Lung (tissue), 11 donors: ENCODE measurements at regions not wholly inside any gene's neighbourhood (a gene's known extent, or its start where the extent isn't known, plus 50 kb on each side); places are given as distances from the start of the nearest gene placed in this dataset.
A peak's percentile ranks its signal among the peaks of the same experiment; 100 is the strongest.

ENCODE experiments used
- ATAC-seq: fragments of 200-7000 bp; cut with Tn5 transposase; one replicate; pipeline ENCODE4 v1.9.1; 2020; ENCODE audit warnings: moderate number of reproducible peaks; ENCODE audit not compliant: insufficient read depth, low FRiP score
- DNase-seq, 3 donors: peaks; one replicate each; pipeline ENCODE4 v3.0.0-alpha.2; 2013 to 2017
- H3K27ac ChIP-seq, 2 donors: one replicate each; pipeline ENCODE4 v1.5.1; 2013; ENCODE audit warnings: mild to moderate bottlenecking in 2 of 2, moderate library complexity in 2 of 2, control low read depth in 1 of 2, inconsistent platforms in 1 of 2, low read depth in 1 of 2, low read length in 1 of 2
- H3K27me3 ChIP-seq, 3 donors: one replicate each; pipeline ENCODE4 v1.5.1; 2013; ENCODE audit warnings: low read length in 2 of 3; ENCODE audit not compliant: control insufficient read depth in 3 of 3, insufficient read depth in 3 of 3
- H3K36me3 ChIP-seq, 4 donors: one replicate each; pipeline ENCODE4 v1.5.1; 2013; ENCODE audit warnings: low read length in 4 of 4, mild to moderate bottlenecking in 1 of 4, moderate library complexity in 1 of 4; ENCODE audit not compliant: control insufficient read depth in 4 of 4, insufficient read depth in 4 of 4
- H3K4me1 ChIP-seq, 5 donors: one replicate each; pipeline ENCODE4 v1.5.1; 2013; ENCODE audit warnings: low read length in 5 of 5, mild to moderate bottlenecking in 2 of 5, moderate library complexity in 1 of 5; ENCODE audit not compliant: control insufficient read depth in 5 of 5, insufficient read depth in 5 of 5
- H3K4me3 ChIP-seq: one replicate; pipeline ENCODE4 v1.5.1; 2013; ENCODE audit warnings: mild to moderate bottlenecking, control low read depth, moderate library complexity
- H3K9ac ChIP-seq, 2 donors: one replicate each; pipeline ENCODE4 v1.5.1; 2013; ENCODE audit warnings: low read length in 2 of 2, control low read depth in 1 of 2; ENCODE audit not compliant: insufficient read depth in 1 of 2
- H3K9me3 ChIP-seq, 4 donors: one replicate each; pipeline ENCODE4 v1.5.1; 2013; ENCODE audit warnings: low read length in 3 of 4, mild to moderate bottlenecking in 1 of 4, moderate library complexity in 1 of 4; ENCODE audit not compliant: control insufficient read depth in 4 of 4, insufficient read depth in 3 of 4
- CTCF ChIP-seq: IDR thresholded peaks from 2 replicates; pipeline ENCODE4 v1.5.1; 2012; ENCODE audit warnings: mild to moderate bottlenecking; ENCODE audit errors: control extremely low read depth, extremely low read depth
- WGBS, 2 donors: extraction: QIAGEN DNeasy Blood & Tissue Kit; methylation state at CpG; one replicate each; pipeline ENCODE4 v1.1.7; 2013; 5-methylcytosine and 5-hydroxymethylcytosine counted together
- donor health status: control.
- donor health status: control.
- donor health status: Bipolar disorder and iron deficiency.
- donor health status: healthy.
- donor health status: DM: yes; HTN: yes; CAD: no.

DNA sequence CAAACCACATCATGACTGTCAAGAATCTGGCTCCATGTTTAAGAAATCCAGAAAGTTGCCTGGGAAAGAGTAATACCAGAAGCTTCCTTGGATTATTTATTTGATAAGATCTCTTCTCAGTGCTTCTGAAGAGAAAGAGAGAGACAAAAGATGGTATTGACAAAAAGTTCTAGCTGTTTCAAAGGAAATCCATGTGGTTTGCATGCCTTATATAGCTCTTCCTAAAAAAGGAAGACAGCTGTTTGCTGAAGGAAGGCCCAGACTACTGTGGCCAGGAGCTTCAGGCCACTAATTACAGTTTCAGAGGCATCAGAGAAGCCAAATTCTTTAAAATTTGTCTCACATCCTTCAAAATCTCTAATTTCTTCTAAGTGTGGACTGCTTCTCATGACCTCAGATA is 565.2 kb upstream of the SLIT2 start:
- ATAC-seq (no peak), DNase-seq (no peak)
- H3K27me3 ChIP-seq: no peaks in the 10 kb centered on the region
- peaks cover 0 to 6% (median 5%) of the 10 kb centered on the region in 5 donors for H3K4me1 ChIP-seq
- no peak overlapping the region for H3K9ac ChIP-seq
- TF ChIP-seq CTCF: no peak
- no peak overlapping the region for H3K4me3 ChIP-seq
- H3K27ac ChIP-seq: no peak overlapping the region
- no peaks in the 10 kb centered on the region for H3K36me3 ChIP-seq
- H3K9me3 ChIP-seq: no peaks in the 10 kb centered on the region

- Histone ChIP-seq H3K9me3 (no peaks in the 10 kb centered on the region), H3K27ac (no peak overlapping the region), H3K27me3 (no peaks in the 10 kb centered on the region), H3K4me1 (peaks cover 0 to 6% (median 2%) of the 10 kb centered on the region in 5 donors), H3K4me3 (no peak overlapping the region), H3K36me3 (no peaks in the 10 kb centered on the region), H3K9ac (peak overlapping the region in 1 of 2 donors; percentile 9)
- TF ChIP-seq CTCF: no peak
- WGBS, 2 donors: 45 to 50% methylated on average over 7 of the region's 7 CpGs
- no peak for ATAC-seq
- DNase-seq: peak in 2 of 3 donors; percentile 54 to 80
Measured at GRCh38 chr4:19684084-19684483, 567.6 kb upstream of the SLIT2 start.

DNA sequence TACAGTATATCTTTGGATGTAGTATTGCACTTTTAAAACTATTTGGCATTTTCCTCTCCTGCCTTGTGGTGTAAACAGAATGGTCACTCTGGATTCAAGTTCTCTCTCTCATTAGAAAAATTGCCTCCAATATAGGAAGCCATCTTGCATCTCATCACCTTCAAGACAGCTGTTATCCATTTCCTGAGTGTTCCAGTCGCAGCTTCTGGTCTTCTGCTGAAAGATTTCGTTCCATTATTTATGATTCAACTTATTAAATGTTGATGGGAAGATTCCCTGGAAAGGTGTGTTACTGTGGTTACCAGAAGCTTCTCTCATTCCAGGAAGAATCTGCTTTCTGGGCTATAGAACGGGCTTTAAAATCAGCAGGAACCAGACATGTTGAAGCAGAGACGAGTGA is 568.3 kb upstream of the SLIT2 start:
- Histone ChIP-seq H3K36me3 (no peaks in the 10 kb centered on the region), H3K4me1 (peaks cover 0 to 6% (median 2%) of the 10 kb centered on the region in 5 donors), H3K9me3 (no peaks in the 10 kb centered on the region), H3K9ac (no peak overlapping the region), H3K27ac (no peak overlapping the region), H3K4me3 (no peak overlapping the region), H3K27me3 (no peaks in the 10 kb centered on the region)
- DNase-seq: no peak
- no peak for TF ChIP-seq CTCF
- no peak for ATAC-seq
- 71 to 76% methylated on average over 4 of the region's 4 CpGs for WGBS, 2 donors

GRCh38 chr4:19677211-19677610 is 574.5 kb upstream of the SLIT2 start:
- DNase-seq: no peak
- H3K36me3 ChIP-seq: no peaks in the 10 kb centered on the region
- no peak for ATAC-seq
- H3K27ac ChIP-seq: no peak overlapping the region
- peaks cover 0 to 9% (median 0%) of the 10 kb centered on the region in 5 donors for H3K4me1 ChIP-seq
- no peak overlapping the region for H3K9ac ChIP-seq
- H3K27me3 ChIP-seq: no peaks in the 10 kb centered on the region
- H3K4me3 ChIP-seq: no peak overlapping the region
- H3K9me3 ChIP-seq: no peaks in the 10 kb centered on the region
- no peak for TF ChIP-seq CTCF
